ENCODE measurements at regions not wholly inside any gene's neighbourhood (a gene's known extent, or its start where the extent isn't known, plus 50 kb on each side); places are given as distances from the start of the nearest gene placed in this dataset.

DNA sequence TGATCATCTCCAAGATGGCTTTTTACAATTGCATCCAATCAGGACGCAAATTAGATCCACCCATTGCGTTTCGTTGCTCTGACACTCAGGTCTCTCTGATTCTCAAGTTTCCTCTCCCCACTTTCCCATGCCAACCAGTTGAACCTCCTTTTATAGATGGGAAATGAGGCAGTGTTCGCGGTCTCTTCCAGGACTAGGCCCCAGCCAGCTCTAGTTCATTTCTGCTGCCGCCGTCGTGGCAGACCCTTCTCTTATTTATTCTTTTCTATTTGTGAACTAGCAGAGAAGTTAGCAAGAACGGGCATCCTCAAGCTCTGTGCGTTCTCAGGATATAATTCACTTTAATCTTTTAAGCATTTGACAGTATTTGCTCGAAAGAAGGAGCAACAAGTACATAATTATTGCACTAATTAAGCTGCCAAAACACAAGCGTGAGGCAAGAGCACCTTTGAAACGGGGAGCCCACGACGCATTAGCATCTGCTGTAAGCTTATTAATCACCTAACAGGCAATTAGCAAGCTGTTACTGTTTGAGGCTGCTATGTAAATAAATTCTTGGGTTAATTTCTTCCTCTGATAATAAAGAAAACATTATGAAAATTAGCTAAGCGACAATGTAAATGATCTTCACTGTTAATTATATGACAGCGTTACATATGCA is 246.4 kb upstream of the TLE3 start:
- no peak overlapping the region for H3K27ac ChIP-seq (ENCODE audit: low read depth, low read length)
- 73 to 94% (median 91%) methylated on average over 17 of the region's 17 CpGs for WGBS, 3 donors

DNA sequence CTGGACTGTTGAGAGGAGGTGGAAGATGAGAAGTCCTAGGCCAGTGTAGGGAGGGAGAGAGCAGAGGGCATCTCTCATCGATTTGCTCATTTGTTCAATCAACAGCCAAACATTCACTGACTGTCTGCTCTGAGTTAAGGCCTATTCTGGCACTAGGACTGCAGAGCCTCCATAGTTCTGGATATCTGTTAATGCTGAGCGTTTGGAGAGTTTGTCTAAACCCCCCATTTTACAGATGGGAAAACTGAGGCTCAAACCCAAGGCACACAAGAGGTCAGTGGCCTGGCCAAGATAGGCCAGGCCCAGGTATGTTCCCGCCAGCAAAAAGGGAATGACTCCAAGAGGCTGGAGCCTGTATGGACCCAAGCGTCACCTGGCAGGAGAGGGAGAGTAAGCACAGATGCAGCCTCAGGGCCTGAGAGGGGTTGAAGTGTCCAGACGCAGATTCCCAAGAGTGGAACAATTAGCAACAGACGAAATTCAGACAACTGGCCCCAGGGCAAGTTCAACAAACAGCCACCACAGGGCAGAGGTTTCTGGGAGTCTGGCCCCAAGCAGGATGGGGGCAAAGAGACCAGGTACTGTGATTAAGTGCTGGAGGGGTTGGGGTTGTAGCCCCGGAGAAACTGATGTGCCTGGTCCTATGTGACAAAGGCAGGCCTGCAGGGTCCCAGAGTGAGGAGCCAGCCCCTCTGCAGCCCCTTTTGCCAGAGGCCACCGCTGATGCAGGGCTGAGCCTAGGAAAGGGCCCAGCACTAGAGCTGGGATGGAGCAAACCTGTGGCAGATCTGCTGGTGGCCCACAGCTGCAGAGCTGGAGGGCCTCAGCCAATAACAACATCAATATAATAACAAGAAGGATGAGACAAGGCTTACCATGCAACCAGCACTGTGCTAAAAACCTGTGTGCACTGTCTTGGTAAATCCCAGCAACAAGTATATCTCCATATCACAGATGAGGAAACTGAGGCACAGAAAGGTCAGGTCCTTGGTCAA is 245.1 kb upstream of the TLE3 start:
- no peak overlapping the region for H3K27ac ChIP-seq (ENCODE audit: low read depth, low read length)
- 93 to 97% (median 95%) methylated on average over 8 of the region's 8 CpGs for WGBS, 3 donors

- WGBS, 3 donors: 94 to 96% (median 94%) methylated on average over 7 of the region's 7 CpGs
- no peak overlapping the region for H3K27ac ChIP-seq (ENCODE audit: low read depth, low read length)
Observed at GRCh38 chr15:70342141-70342540, 244.4 kb upstream of the TLE3 start.

DNA sequence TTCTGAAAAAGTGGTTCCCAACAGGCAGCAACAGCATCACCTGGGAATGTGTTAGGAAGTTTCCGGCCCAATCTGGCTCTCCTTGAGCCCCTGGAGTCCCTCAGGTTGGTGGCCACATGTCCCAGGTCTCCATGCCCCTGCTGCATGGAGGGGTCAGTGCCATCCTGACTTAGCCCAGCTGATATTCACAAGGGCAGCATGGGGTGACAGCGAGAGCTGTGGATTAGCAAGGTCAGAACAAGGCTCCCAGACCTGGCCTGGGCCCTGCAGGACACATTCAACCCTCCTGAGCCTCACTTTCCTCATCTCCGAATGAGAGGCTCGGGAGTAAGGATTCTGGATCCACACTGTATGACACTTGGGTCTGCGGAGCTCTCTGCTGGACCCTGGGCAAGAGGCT is 243.8 kb upstream of the TLE3 start:
- 78 to 90% (median 79%) methylated on average over 5 of the region's 5 CpGs for WGBS, 3 donors
- H3K27ac ChIP-seq (ENCODE audit: low read depth, low read length): no peak overlapping the region

DNA sequence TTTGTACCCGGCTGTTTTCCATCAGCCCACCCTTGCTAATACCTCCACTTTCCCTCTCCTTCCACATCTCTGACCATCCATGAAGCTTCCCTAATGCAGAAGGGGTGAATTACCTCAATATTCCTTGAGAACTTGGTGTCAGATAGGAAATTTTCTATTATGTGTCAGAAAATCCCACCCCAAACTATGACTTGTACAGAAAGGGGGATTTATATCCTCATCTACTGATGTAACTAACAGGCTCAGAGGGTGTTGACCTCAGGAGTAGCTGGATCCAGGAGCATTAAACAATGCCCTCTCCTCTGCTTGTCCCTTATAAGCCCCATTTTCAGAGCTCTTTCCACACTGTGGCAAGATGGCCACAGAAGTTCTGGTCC is 242.8 kb upstream of the TLE3 start:
- H3K27ac ChIP-seq (ENCODE audit: low read depth, low read length): no peak overlapping the region
- 72 to 94% (median 76%) methylated on average over 1 of the region's 1 CpG for WGBS, 3 donors

- WGBS, 3 donors: 43 to 73% (median 57%) methylated on average over 11 of the region's 11 CpGs
- H3K27ac ChIP-seq (ENCODE audit: low read depth, low read length): no peak overlapping the region
Observed at GRCh38 chr15:70339571-70340493, 242.1 kb upstream of the TLE3 start.

DNA sequence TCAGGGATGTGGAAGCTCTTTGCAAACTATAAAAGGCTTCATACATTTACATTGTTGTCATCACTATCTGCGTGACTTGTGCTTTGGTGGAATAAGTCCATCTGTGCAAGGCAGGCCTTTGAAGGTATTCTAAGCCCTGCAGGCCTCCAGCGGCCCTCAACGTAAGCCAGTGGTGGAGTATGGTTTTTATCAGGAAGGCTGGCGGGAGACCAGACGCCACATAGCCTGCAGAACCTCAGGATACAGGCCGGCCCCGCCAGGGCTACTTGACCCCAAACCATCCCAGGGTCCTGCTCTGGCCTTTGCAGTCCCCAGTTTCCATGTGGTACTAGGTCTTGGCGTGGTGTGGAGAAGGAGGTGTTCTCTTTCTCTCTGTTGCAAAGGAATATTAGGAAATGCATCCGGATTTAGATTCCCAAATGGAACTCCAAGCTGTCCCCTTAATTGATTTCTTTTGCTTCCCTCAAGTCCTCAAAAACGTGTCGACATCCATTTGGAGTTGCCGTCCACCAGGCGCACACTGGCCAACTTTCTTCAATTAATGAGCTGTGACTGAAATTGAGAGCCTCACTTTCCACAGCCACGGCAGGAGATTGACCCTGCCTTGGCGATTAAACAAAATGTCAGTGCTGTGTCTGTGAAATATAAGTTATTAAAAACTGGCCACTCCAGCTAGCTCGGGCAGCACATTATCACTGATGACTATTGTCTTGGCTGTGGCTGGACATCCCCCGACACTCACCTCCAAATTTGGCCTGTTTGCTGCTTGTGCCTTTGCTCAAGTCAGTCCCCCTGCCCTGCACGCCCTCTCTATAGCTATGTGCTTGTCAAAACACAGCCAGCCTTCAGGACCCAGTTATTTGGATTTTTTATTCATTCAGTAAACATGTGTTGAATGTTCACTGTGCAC is 239.8 kb upstream of the TLE3 start:
- no peak overlapping the region for H3K27ac ChIP-seq (ENCODE audit: low read depth, low read length)
- 86 to 90% (median 88%) methylated on average over 18 of the region's 18 CpGs for whole genome bisulfite sequencing, 3 donors

DNA sequence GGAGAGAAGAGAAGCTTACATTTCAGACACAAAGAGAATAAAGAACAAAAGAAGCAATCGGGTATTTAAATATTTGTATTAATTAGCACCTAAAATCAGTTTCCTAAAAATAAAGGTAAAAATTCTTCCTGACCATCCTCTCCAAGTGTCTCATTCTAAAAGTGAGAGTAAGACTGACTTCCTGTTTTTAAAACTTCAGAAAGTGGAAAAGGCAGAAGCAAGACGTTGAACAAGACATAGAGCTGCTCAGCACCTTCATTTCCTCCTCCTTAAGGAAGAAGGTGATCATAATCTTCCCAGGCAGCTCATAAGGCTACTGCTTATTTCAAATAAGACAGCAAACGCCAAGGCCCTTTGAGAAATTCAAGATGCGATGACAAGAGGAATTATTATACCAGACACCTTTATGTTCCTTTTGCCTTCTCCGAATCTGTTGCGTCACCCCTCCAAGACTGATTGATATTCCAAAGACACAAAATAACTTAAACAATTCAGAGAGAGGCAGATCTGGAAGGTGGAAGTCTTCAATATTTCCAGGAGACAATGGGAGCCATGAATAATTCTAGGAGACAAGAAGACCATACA is 238.8 kb upstream of the TLE3 start:
- 77 to 88% (median 87%) methylated on average over 6 of the region's 6 CpGs for WGBS, 3 donors
- H3K27ac ChIP-seq (ENCODE audit: low read depth, low read length): no peak overlapping the region

DNA sequence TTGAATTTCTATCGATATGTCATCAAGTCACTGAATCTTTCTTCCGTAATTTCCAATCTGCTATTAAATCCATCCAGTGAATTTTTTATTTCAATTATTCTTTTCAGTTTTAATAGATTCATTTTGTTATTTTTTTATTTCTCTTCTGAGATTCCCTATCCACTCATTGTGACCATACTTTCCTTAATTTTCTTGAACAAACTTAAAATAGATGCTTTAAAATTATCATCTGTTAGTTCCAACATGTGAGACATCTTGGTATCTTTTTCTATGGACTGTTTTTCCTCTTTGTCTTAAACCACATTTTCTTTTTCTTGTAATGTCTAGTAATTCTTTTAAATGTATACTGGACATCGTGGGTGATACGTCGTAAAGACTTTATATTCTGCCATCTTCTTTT is 236.6 kb upstream of the TLE3 start:
- no peak overlapping the region for H3K27ac ChIP-seq (ENCODE audit: low read depth, low read length)
- WGBS, 3 donors: 93 to 97% (median 95%) methylated on average over 5 of the region's 5 CpGs

GRCh38 chr15:70329179-70329578 is 231.5 kb upstream of the TLE3 start:
- WGBS, 3 donors: 78 to 91% (median 86%) methylated on average over 8 of the region's 8 CpGs

DNA sequence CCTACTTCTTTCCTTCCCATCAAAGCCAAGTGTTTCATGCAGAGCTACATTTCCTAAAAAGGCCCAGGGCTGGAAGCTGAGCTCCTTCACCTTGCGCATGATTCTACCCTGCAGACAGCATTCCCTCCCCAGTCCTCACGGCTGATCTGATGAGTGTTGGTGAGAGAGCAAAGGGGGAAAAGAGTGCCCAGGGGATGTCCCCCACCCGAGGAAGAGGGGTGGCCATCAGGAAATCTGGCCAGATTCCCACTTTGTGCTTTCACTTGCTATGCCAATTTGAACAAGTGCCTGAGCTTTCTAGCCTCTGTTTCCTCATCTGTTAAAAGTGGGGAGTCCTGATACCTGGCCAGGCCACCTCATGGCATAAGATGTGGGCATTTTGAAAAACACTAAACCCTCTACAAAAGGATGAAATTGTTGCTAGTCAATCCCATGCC is 231.0 kb upstream of the TLE3 start:
- no peak overlapping the region for H3K27ac ChIP-seq (ENCODE audit: low read depth, low read length)
- 54 to 73% (median 55%) methylated on average over 3 of the region's 3 CpGs for WGBS, 3 donors

More at GRCh38 chr15:70329179-70329578, 231.5 kb upstream of the TLE3 start:
- H3K27ac ChIP-seq (ENCODE audit: low read depth, low read length): no peak overlapping the region

GRCh38 chr15:70327856-70328678 is 230.3 kb upstream of the TLE3 start:
- 15 to 58% (median 16%) methylated on average over 8 of the region's 8 CpGs for WGBS, 3 donors
- H3K27ac ChIP-seq (ENCODE audit: low read depth, low read length): no peak overlapping the region

DNA sequence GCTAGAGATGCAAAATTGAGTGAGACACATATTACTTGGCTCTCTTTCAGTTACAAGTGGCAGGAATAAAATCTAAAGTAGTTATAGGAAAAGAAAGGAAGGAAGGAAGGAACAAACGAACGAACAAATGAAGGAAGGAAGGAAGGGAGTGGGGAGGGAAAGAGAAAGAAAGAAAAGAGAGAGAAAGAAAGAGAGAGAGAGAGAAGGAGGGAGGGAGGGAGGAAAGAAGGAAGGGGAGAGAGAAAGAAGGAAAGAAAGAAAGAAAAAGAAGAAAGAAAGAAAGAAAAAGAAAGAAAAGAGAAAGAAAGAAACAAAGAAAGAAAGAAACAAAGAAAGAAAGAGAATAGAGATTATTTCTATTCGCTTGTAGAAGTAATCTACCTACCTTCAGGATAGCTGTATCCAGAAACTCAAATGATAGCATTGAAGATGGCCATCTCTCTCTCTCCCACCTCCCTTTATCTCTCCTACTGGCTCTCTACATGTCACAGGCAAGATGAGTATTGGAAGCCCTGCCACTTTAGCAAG is 229.7 kb upstream of the TLE3 start:
- H3K27ac ChIP-seq (ENCODE audit: low read depth, low read length): no peak overlapping the region

DNA sequence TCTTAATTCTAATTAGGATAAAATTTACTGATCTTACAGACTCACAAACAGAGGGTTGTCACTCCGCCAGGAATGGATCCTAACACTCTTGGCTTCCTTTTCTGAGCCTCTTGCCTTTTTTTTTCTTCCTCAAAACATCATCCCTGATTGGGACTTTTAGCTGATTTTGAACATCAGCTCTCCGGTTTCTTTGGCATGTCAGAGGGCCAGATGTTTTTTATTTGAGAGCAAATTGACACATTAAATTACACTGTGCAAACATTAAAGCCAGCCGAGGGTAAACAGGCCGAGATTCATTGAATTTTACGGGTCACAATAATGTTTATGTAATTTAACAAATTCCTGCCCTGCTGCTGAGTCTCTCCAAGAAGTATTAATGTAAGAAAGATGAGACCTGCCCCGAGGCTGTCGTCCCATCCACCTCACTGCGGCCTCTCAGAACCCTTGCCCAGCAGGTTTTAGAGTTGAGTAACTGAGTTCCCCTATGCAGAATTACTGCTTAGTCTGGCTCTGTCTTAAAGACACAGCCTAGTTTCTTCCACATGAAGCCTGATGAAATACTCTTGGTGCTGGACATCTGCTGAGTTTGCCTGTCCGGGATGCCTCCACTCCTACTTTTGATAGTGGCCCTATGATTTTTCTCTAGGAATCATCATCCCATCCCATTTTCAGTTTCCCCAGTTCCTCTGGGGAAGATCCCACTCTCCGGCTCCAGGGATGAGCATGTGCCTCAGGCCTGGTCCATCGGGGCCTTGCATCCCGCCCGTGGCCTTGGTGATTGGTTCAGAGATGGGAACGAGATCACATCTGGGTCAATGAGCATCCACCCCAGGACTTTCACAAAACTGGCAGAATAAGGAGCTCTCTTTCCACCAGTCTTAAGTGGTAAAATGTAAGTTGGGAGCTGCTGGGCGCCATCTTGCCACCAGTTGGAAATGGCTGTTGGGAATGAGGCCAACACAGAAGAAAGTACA is 226.6 kb upstream of the TLE3 start:
- 65 to 69% (median 68%) methylated on average over 15 of the region's 15 CpGs for WGBS, 3 donors
- H3K27ac ChIP-seq (ENCODE audit: low read depth, low read length): no peak overlapping the region

More for the DNA sequence above, 229.7 kb upstream of the TLE3 start:
- WGBS, 3 donors: 65 to 79% (median 72%) methylated on average over 3 of the region's 3 CpGs

Data from adipose tissue (tissue), 3 donors.